Fibroblast of lung (primary cell): ENCODE measurements at regions not wholly inside any gene's neighbourhood (a gene's known extent, or its start where the extent isn't known, plus 50 kb on each side); places are given as distances from the start of the nearest gene placed in this dataset.

Experiments
- DNase-seq, 2 donors: peaks; one replicate each; pipeline versions ENCODE4 v3.0.0 to v3.0.0-alpha.2; 2010; ENCODE audit warnings: low read depth in 2 of 2
- H2AFZ ChIP-seq: 2 replicates; pipeline ENCODE4 v1.5.1; 2012; ENCODE audit warnings: low read length, control low read depth, inconsistent platforms
- H3K27ac ChIP-seq: 2 replicates; pipeline ENCODE4 v1.5.1; 2011; ENCODE audit warnings: low read length, control low read depth; ENCODE audit not compliant: insufficient read depth
- H3K27me3 ChIP-seq: 2 replicates; pipeline ENCODE4 v1.5.1; 2011; ENCODE audit warnings: mild to moderate bottlenecking, low read length; ENCODE audit not compliant: control insufficient read depth, insufficient read depth
- H3K36me3 ChIP-seq: 2 replicates; pipeline ENCODE4 v1.5.1; 2011; ENCODE audit warnings: low read length; ENCODE audit not compliant: control insufficient read depth, insufficient read depth
- H3K4me1 ChIP-seq: 2 replicates; pipeline ENCODE4 v1.5.1; 2011; ENCODE audit warnings: low read length; ENCODE audit not compliant: control insufficient read depth, insufficient read depth; ENCODE audit errors: extremely low read depth
- H3K4me2 ChIP-seq: 2 replicates; pipeline ENCODE4 v1.5.1; 2011; ENCODE audit warnings: low read length, control low read depth; ENCODE audit not compliant: insufficient read depth; ENCODE audit errors: extremely low read depth
- H3K4me3 ChIP-seq, 4 experiments: fragments of 200-600 bp in 1 of 4; sonication (generic) in 1 of 4; replicated peaks in 1 of 4; 2 replicates each; pipeline ENCODE4 v1.5.1; 2011 to 2016; ENCODE audit warnings: low read length in 4 of 4, low read depth in 3 of 4, mild to moderate bottlenecking in 3 of 4, control low read depth in 2 of 4, inconsistent platforms in 1 of 4, mixed read lengths in 1 of 4; ENCODE audit not compliant: insufficient read depth in 1 of 4; ENCODE audit errors: control extremely low read depth in 1 of 4
- H3K79me2 ChIP-seq: 2 replicates; pipeline ENCODE4 v1.5.1; 2012; ENCODE audit warnings: mild to moderate bottlenecking, low read length, inconsistent platforms; ENCODE audit not compliant: control insufficient read depth, insufficient read depth
- H3K9ac ChIP-seq: 2 replicates; pipeline ENCODE4 v1.5.1; 2011; ENCODE audit warnings: mild to moderate bottlenecking, low read length, control low read depth; ENCODE audit not compliant: insufficient read depth
- H3K9me3 ChIP-seq: 2 replicates; pipeline ENCODE4 v1.5.1; 2012; ENCODE audit warnings: low read depth, low read length; ENCODE audit not compliant: control insufficient read depth, insufficient read depth
- H4K20me1 ChIP-seq: 2 replicates; pipeline ENCODE4 v1.5.1; 2011; ENCODE audit warnings: low read length; ENCODE audit not compliant: control insufficient read depth, insufficient read depth; ENCODE audit errors: extremely low read depth
- CTCF ChIP-seq, 2 donors: IDR thresholded peaks in 1 of 2; conservative IDR thresholded peaks in 1 of 2; 1 replicate in 1 of 2; 2 replicates in 1 of 2; pipeline ENCODE4 v1.5.1; 2011 to 2012; ENCODE audit warnings: low read length in 2 of 2, control low read depth in 1 of 2, inconsistent platforms in 1 of 2, low read depth in 1 of 2, mild to moderate bottlenecking in 1 of 2
- EZH2 ChIP-seq: IDR thresholded peaks from 2 replicates; pipeline ENCODE4 v1.5.1; 2012; ENCODE audit warnings: low read length, control low read depth, mild to moderate bottlenecking; ENCODE audit errors: missing control alignments

DNA sequence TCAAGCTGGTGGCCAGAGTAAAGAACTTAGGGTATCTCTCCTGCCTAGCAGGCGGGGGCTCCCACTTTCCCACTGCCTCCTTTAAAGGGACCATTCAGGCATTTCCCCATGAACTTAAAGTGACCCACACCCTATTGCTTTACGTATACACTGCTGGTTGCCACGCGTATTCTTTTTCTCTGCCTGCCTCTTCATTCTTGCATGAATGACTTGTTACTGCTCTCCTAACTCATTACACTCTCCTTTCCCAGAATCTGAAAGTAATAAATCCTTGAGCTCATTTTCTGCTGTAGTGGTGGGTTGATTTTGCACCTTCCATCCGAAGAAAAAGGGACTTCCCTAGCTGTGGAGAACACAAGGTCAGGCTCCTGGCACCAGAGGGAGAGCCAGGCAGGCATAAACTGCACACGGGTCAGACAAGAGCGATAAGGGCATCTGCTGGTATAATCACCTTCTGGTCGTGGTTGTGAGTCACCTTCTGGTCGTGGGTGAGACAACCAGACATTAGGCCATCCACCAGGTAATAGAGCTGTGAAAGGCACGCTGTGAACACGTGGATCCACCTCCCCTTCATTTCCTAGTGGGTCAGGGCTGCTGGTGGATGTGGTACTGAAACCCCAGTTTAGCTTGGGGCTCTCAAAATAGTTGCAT is 950.3 kb downstream of the SOCS6 start:
- H3K4me2 ChIP-seq, result no peak overlapping the region
- H3K79me2 ChIP-seq, result no peaks in the 10 kb centered on the region
- no peak overlapping the region for H3K4me3 ChIP-seq
- no peaks in the 10 kb centered on the region for H3K27me3 ChIP-seq
- no peak for DNase-seq
- TF ChIP-seq EZH2, result no peak
- H3K36me3 ChIP-seq, result no peaks in the 10 kb centered on the region
- H3K27ac ChIP-seq, result no peak overlapping the region
- H2AFZ ChIP-seq, result no peak overlapping the region
- no peak overlapping the region for H3K9ac ChIP-seq
- H3K9me3 ChIP-seq, result no peaks in the 10 kb centered on the region
- H3K4me1 ChIP-seq, result no peaks in the 10 kb centered on the region
- H4K20me1 ChIP-seq, result no peaks in the 10 kb centered on the region

DNA sequence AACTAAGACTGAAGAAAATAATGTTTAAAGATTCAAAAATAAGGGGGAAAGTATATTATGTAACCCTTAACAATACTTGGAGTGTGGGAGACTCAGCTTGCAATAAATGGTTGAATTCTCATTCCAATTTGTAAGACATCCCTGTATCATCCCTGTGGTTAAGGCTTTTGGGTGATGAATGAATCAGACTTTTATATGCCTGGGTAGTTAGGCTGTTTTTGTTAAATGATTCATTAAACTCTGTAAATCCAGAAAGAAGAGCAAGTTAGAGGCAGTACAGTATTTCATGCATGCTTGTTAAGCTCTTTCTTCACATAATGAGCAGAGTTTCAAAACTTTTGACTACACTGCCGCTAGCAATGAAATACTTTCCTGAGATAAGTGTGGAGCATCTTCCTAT is 948.8 kb downstream of the SOCS6 start:
- Histone ChIP-seq H3K27me3 (no peaks in the 10 kb centered on the region), H2AFZ (no peak overlapping the region), H3K4me3 (no peak overlapping the region), H3K79me2 (no peaks in the 10 kb centered on the region), H3K9ac (no peak overlapping the region), H3K27ac (no peak overlapping the region), H4K20me1 (no peaks in the 10 kb centered on the region), H3K36me3 (no peaks in the 10 kb centered on the region), H3K4me2 (no peak overlapping the region), H3K9me3 (no peaks in the 10 kb centered on the region), H3K4me1 (no peaks in the 10 kb centered on the region)
- no peak for TF ChIP-seq CTCF (conservative IDR thresholded peaks at IDR 0.05 in 1 of 2, IDR thresholded peaks at IDR 0.05 in 1 of 2; ENCODE audit: low read depth in 1 of 2, low read length in 2 of 2)
- no peak for TF ChIP-seq EZH2
- no peak for DNase-seq

DNA sequence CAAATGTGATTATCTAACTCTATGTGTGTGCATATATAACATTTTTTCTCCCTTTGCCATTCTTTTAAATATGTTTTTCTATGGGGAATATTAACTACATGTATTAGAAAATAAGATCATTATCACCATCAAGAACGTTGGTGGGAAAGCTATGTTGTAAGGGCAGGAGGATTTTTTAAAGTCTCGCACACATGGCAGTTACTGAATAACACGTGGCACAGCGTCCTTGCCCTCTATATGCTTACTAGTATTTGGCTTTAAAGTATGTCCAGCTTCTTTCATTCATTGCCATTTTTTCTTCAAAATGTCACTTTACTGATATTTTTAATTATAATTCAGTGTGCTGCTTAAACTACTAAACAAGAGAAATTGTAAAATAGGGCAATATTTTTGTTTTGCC is 944.3 kb downstream of the SOCS6 start:
- H3K4me3 ChIP-seq, result no peak overlapping the region
- no peak overlapping the region for H3K4me2 ChIP-seq
- TF ChIP-seq CTCF (conservative IDR thresholded peaks at IDR 0.05 in 1 of 2, IDR thresholded peaks at IDR 0.05 in 1 of 2; ENCODE audit: low read depth in 1 of 2, low read length in 2 of 2) (no peak), EZH2 (no peak)
- DNase-seq, result no peak
- H3K27ac ChIP-seq, result no peak overlapping the region
- no peaks in the 10 kb centered on the region for H3K79me2 ChIP-seq
- H3K27me3 ChIP-seq, result no peaks in the 10 kb centered on the region
- no peak overlapping the region for H3K9ac ChIP-seq
- H2AFZ ChIP-seq, result no peak overlapping the region
- no peaks in the 10 kb centered on the region for H3K36me3 ChIP-seq
- H3K4me1 ChIP-seq, result no peaks in the 10 kb centered on the region
- H4K20me1 ChIP-seq, result no peaks in the 10 kb centered on the region
- H3K9me3 ChIP-seq, result no peaks in the 10 kb centered on the region
